ENCODE measurements at regions not wholly inside any gene's neighbourhood (a gene's known extent, or its start where the extent isn't known, plus 50 kb on each side); places are given as distances from the start of the nearest gene placed in this dataset.

DNA sequence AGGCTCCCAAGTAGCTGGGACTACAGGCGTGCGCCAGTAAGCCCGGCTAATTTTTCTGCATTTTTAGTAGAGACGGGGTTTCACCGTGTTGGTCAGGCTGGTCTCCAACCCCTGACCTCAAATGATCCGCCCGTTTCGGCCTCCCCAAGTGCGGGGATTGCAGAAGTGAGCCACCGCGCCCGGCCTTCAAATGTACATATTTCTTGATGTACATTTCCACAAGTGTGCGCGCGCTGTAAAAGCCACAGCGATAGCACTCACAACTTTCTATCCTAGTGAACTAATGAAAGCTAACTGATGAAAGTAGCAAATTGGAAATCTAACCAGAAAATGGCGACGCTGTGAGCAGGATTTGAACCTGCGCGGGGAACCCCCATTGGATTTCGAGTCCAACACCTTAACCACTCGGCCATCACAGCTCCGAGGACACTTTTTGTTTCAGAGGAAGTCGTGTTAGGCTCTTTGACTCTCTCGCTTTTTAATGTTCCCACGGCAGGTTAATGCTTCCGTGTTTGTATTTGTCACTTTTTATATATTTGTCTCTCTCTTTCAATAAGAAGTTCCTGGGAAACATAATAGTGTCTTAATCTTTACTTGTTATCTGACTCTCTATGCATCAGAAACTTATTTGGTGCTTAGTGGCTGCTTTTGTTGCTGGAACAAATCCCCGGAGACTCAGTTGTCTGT, 199.4 kb upstream of the ZNF184 start (continued):
- no peak for TF ChIP-seq ZNF747 (CRISPR knock-in tag; IDR thresholded peaks at IDR 0.05; ENCODE audit: borderline replicate concordance)
- TF ChIP-seq GMEB2 (CRISPR knock-in tag; IDR thresholded peaks at IDR 0.05; ENCODE audit: low read depth) = no peak
- TF ChIP-seq ZNF124 (CRISPR knock-in tag; IDR thresholded peaks at IDR 0.05) = no peak
- no peak for TF ChIP-seq IKZF4 (CRISPR knock-in tag; IDR thresholded peaks at IDR 0.05; ENCODE audit: borderline replicate concordance, low read depth, not compliant biosample characterization)
- TF ChIP-seq ZNF570 (CRISPR knock-in tag; IDR thresholded peaks at IDR 0.05; ENCODE audit: borderline replicate concordance) = no peak
- peak; percentile 39; the same call in 1 of the 2 replicates for TF ChIP-seq SIX4 (CRISPR knock-in tag; IDR thresholded peaks at IDR 0.05)
- TF ChIP-seq ZNF292 (CRISPR knock-in tag; IDR thresholded peaks at IDR 0.05; ENCODE audit: borderline replicate concordance, low read depth) = peak; percentile 58; the same call in 1 of the 2 replicates
- TF ChIP-seq MTA3 (CRISPR knock-in tag; IDR thresholded peaks at IDR 0.05) = no peak
- TF ChIP-seq, protein P1, sequence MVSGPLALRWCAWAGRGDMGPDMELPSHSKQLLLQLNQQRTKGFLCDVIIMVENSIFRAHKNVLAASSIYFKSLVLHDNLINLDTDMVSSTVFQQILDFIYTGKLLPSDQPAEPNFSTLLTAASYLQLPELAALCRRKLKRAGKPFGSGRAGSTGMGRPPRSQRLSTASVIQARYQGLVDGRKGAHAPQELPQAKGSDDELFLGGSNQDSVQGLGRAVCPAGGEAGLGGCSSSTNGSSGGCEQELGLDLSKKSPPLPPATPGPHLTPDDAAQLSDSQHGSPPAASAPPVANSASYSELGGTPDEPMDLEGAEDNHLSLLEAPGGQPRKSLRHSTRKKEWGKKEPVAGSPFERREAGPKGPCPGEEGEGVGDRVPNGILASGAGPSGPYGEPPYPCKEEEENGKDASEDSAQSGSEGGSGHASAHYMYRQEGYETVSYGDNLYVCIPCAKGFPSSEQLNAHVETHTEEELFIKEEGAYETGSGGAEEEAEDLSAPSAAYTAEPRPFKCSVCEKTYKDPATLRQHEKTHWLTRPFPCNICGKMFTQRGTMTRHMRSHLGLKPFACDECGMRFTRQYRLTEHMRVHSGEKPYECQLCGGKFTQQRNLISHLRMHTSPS (CRISPR knock-in tag; IDR thresholded peaks at IDR 0.05; ENCODE audit: low read depth) = no peak
- TF ChIP-seq ZNF589 (CRISPR knock-in tag; conservative IDR thresholded peaks at IDR 0.05) = no peak
- peak; percentile 96 for TF ChIP-seq ZNF501 (CRISPR knock-in tag; IDR thresholded peaks at IDR 0.05)
- no peak for TF ChIP-seq HNRNPK (IDR thresholded peaks at IDR 0.05; ENCODE audit: low read depth, low read length, poor library complexity, severe bottlenecking)
- TF ChIP-seq NFE2 (CRISPR knock-in tag; IDR thresholded peaks at IDR 0.05) = no peak
- peak; percentile 62; the same call in 1 of the 2 replicates for TF ChIP-seq CCDC6 (CRISPR knock-in tag; IDR thresholded peaks at IDR 0.05)
- no peak for TF ChIP-seq NFKBIZ (CRISPR knock-in tag; IDR thresholded peaks at IDR 0.05)
- TF ChIP-seq HMGA1 (CRISPR knock-in tag; conservative IDR thresholded peaks at IDR 0.05) = no peak
- TF ChIP-seq, protein P2, sequence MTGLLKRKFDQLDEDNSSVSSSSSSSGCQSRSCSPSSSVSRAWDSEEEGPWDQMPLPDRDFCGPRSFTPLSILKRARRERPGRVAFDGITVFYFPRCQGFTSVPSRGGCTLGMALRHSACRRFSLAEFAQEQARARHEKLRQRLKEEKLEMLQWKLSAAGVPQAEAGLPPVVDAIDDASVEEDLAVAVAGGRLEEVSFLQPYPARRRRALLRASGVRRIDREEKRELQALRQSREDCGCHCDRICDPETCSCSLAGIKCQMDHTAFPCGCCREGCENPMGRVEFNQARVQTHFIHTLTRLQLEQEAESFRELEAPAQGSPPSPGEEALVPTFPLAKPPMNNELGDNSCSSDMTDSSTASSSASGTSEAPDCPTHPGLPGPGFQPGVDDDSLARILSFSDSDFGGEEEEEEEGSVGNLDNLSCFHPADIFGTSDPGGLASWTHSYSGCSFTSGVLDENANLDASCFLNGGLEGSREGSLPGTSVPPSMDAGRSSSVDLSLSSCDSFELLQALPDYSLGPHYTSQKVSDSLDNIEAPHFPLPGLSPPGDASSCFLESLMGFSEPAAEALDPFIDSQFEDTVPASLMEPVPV (CRISPR knock-in tag; IDR thresholded peaks at IDR 0.05) = 0 out of 2 replicates have a peak, but pooled peaks have one; percentile 53
- no peak for TF ChIP-seq ATRX (CRISPR knock-in tag; IDR thresholded peaks at IDR 0.05; ENCODE audit: borderline replicate concordance)
- TF ChIP-seq NPAS2 (CRISPR knock-in tag; IDR thresholded peaks at IDR 0.05; ENCODE audit: borderline replicate concordance) = no peak
- TF ChIP-seq ZBTB8A (CRISPR knock-in tag; IDR thresholded peaks at IDR 0.05; ENCODE audit: borderline replicate concordance, low read depth) = peak; percentile 6; the same call in 1 of the 2 replicates
- peak; percentile 80 for TF ChIP-seq MIXL1 (CRISPR knock-in tag; IDR thresholded peaks at IDR 0.05)
- peak; percentile 98 for TF ChIP-seq ZBTB43 (CRISPR knock-in tag; conservative IDR thresholded peaks at IDR 0.05)
- TF ChIP-seq DNMT1 (CRISPR knock-in tag; IDR thresholded peaks at IDR 0.05) = no peak
- TF ChIP-seq SATB2 (CRISPR knock-in tag; IDR thresholded peaks at IDR 0.05) = no peak
- TF ChIP-seq KLF13 (CRISPR knock-in tag; IDR thresholded peaks at IDR 0.05) = no peak

Measured in HepG2 (cell line).